Aorta (tissue), 5 donors: ENCODE measurements at regions not wholly inside any gene's neighbourhood (a gene's known extent, or its start where the extent isn't known, plus 50 kb on each side); places are given as distances from the start of the nearest gene placed in this dataset.

Source experiments
- ATAC-seq: fragments of 200-7000 bp; cut with Tn5 transposase; one replicate; pipeline ENCODE4 v1.9.1; 2022; ENCODE audit warnings: moderate library complexity; ENCODE audit not compliant: low FRiP score
- DNase-seq, 2 donors: peaks; one replicate each; pipeline ENCODE4 v3.0.0-alpha.2; 2020
- H3K27ac ChIP-seq, 2 donors: one replicate each; pipeline ENCODE4 v1.5.1; 2013; ENCODE audit warnings: low read length in 2 of 2, mild to moderate bottlenecking in 2 of 2, moderate library complexity in 2 of 2, control low read depth in 1 of 2, inconsistent platforms in 1 of 2, low read depth in 1 of 2
- H3K27me3 ChIP-seq, 2 donors: one replicate each; pipeline ENCODE4 v1.6.1; 2013; ENCODE audit warnings: control low read depth in 1 of 2, low read length in 1 of 2, mild to moderate bottlenecking in 1 of 2, moderate library complexity in 1 of 2; ENCODE audit not compliant: insufficient read depth in 2 of 2, control insufficient read depth in 1 of 2
- H3K36me3 ChIP-seq, 2 donors: one replicate each; pipeline ENCODE4 v1.6.1; 2013; ENCODE audit warnings: control low read depth in 1 of 2, low read length in 1 of 2, mild to moderate bottlenecking in 1 of 2; ENCODE audit not compliant: insufficient read depth in 2 of 2, control insufficient read depth in 1 of 2
- H3K4me1 ChIP-seq, 2 donors: one replicate each; pipeline ENCODE4 v1.6.1; 2013; ENCODE audit warnings: low read length in 2 of 2, control low read depth in 1 of 2, mild to moderate bottlenecking in 1 of 2, moderate library complexity in 1 of 2; ENCODE audit not compliant: insufficient read depth in 2 of 2, control insufficient read depth in 1 of 2
- H3K4me3 ChIP-seq, 2 donors: one replicate each; pipeline ENCODE4 v1.5.1; 2013; ENCODE audit warnings: low read length in 2 of 2, control low read depth in 1 of 2, mild to moderate bottlenecking in 1 of 2
- H3K9me3 ChIP-seq: one replicate; pipeline ENCODE4 v1.6.1; 2013; ENCODE audit warnings: mild to moderate bottlenecking, low read length; ENCODE audit not compliant: control insufficient read depth
- WGBS, 2 donors: extraction: QIAGEN DNeasy Blood & Tissue Kit; methylation state at CpG; one replicate each; pipeline ENCODE4 v1.1.7; 2013; 5-methylcytosine and 5-hydroxymethylcytosine counted together
- intact Hi-C, 2 donors: fragments of 100-400 bp; cut with DNase I; formaldehyde crosslinking; loops; one replicate each; pipeline versions ENCODE4 v1.14.2 to v1.15.0; 2022
- donor health status: healthy with polysubstance abuse.
- donor health status: Bipolar disorder and iron deficiency.
- donor health status: DM: no; HTN: no; CAD: no.
- donor health status: DM: no; HTN: no; CAD: no.
- donor health status: DM: yes; HTN: yes; CAD: no.

GRCh38 chr2:204074456-204074855 lies 137.9 kb downstream of the ICOS start:
- ATAC-seq: no peak
- 94 to 95% methylated on average over 1 of the region's 1 CpG for WGBS, 2 donors
- H3K36me3 ChIP-seq: no peaks in the 10 kb centered on the region
- intact Hi-C loops: no loop called here
- H3K9me3 ChIP-seq: peaks cover 1% of the 10 kb centered on the region
- H3K4me3 ChIP-seq: no peak overlapping the region
- H3K27ac ChIP-seq: no peak overlapping the region
- H3K27me3 ChIP-seq: no peaks in the 10 kb centered on the region
- no peak for DNase-seq
- H3K4me1 ChIP-seq: no peaks in the 10 kb centered on the region

- no peak for ATAC-seq
- Histone ChIP-seq H3K27ac (no peak overlapping the region), H3K9me3 (peaks cover 1% of the 10 kb centered on the region), H3K4me3 (no peak overlapping the region), H3K4me1 (no peaks in the 10 kb centered on the region), H3K27me3 (no peaks in the 10 kb centered on the region), H3K36me3 (no peaks in the 10 kb centered on the region)
- intact Hi-C loops: no loop called here
- WGBS, 2 donors: 62 to 77% methylated on average over 4 of the region's 4 CpGs
- DNase-seq: no peak
Measured at GRCh38 chr2:204078003-204078698, 141.6 kb downstream of the ICOS start.

- no peaks in the 10 kb centered on the region for H3K27me3 ChIP-seq
- no peaks in the 10 kb centered on the region for H3K4me1 ChIP-seq
- WGBS, 2 donors: 90% methylated on average over 12 of the region's 12 CpGs
- H3K27ac ChIP-seq: no peak overlapping the region
- H3K9me3 ChIP-seq: peaks cover 1% of the 10 kb centered on the region
- H3K36me3 ChIP-seq: no peaks in the 10 kb centered on the region
- ATAC-seq: no peak
- no peak overlapping the region for H3K4me3 ChIP-seq
- DNase-seq: no peak
- intact Hi-C loops: no loop called here
Measured at GRCh38 chr2:204081487-204082425, 145.2 kb downstream of the ICOS start.

- WGBS, 2 donors: 41 to 86% methylated on average over 1 of the region's 1 CpG
- no peak for ATAC-seq
- intact Hi-C loops: no loop called here
- Histone ChIP-seq H3K27ac (no peak overlapping the region), H3K9me3 (no peaks in the 10 kb centered on the region), H3K36me3 (no peaks in the 10 kb centered on the region), H3K4me3 (no peak overlapping the region), H3K4me1 (no peaks in the 10 kb centered on the region), H3K27me3 (no peaks in the 10 kb centered on the region)
- no peak for DNase-seq
Measured at GRCh38 chr2:204086167-204086566, 149.6 kb downstream of the ICOS start.

- no peaks in the 10 kb centered on the region for H3K4me1 ChIP-seq
- intact Hi-C loops: no loop called here
- no peaks in the 10 kb centered on the region for H3K9me3 ChIP-seq
- no peaks in the 10 kb centered on the region for H3K27me3 ChIP-seq
- H3K36me3 ChIP-seq: no peaks in the 10 kb centered on the region
- 87 to 88% methylated on average over 2 of the region's 2 CpGs for WGBS, 2 donors
- DNase-seq: no peak
- H3K4me3 ChIP-seq: no peak overlapping the region
- ATAC-seq: no peak
- H3K27ac ChIP-seq: no peak overlapping the region
Measured at GRCh38 chr2:204089105-204089504, 152.5 kb downstream of the ICOS start.

- no peaks in the 10 kb centered on the region for H3K27me3 ChIP-seq
- no peak for ATAC-seq
- no peaks in the 10 kb centered on the region for H3K9me3 ChIP-seq
- H3K4me1 ChIP-seq: no peaks in the 10 kb centered on the region
- no peak for DNase-seq
- no peak overlapping the region for H3K27ac ChIP-seq
- H3K36me3 ChIP-seq: no peaks in the 10 kb centered on the region
- intact Hi-C loops: no loop called here
- WGBS, 2 donors: 82 to 85% methylated on average over 4 of the region's 4 CpGs
- H3K4me3 ChIP-seq: no peak overlapping the region
Measured at GRCh38 chr2:204089574-204089973, 153.0 kb downstream of the ICOS start.

- 62 to 70% methylated on average over 3 of the region's 3 CpGs for WGBS, 2 donors
Measured at GRCh38 chr2:204090021-204090420, 153.5 kb downstream of the ICOS start.

GRCh38 chr2:204104811-204105210 lies 168.2 kb downstream of the ICOS start:
- H3K27me3 ChIP-seq: no peaks in the 10 kb centered on the region
- no peak overlapping the region for H3K27ac ChIP-seq
- no peaks in the 10 kb centered on the region for H3K36me3 ChIP-seq
- ATAC-seq: no peak
- intact Hi-C loops: no loop called here
- WGBS, 2 donors: 93 to 98% methylated on average over 4 of the region's 4 CpGs
- DNase-seq: no peak
- no peaks in the 10 kb centered on the region for H3K9me3 ChIP-seq
- no peaks in the 10 kb centered on the region for H3K4me1 ChIP-seq
- no peak overlapping the region for H3K4me3 ChIP-seq

More at GRCh38 chr2:204090021-204090420, 153.5 kb downstream of the ICOS start:
- no peaks in the 10 kb centered on the region for H3K4me1 ChIP-seq
- ATAC-seq (no peak), DNase-seq (no peak)
- H3K27ac ChIP-seq: no peak overlapping the region
- intact Hi-C loops: no loop called here
- no peaks in the 10 kb centered on the region for H3K9me3 ChIP-seq
- H3K27me3 ChIP-seq: no peaks in the 10 kb centered on the region
- H3K4me3 ChIP-seq: no peak overlapping the region
- H3K36me3 ChIP-seq: no peaks in the 10 kb centered on the region

- DNase-seq (no peak), ATAC-seq (no peak)
- intact Hi-C loops: no loop called here
- Histone ChIP-seq H3K27me3 (no peaks in the 10 kb centered on the region), H3K9me3 (no peaks in the 10 kb centered on the region), H3K27ac (no peak overlapping the region), H3K4me3 (no peak overlapping the region), H3K4me1 (peaks cover 0 to 3% of the 10 kb centered on the region in 2 donors), H3K36me3 (no peaks in the 10 kb centered on the region)
- 40 to 49% methylated on average over 3 of the region's 3 CpGs for WGBS, 2 donors
Measured at GRCh38 chr2:204108330-204108751, 171.8 kb downstream of the ICOS start.
